DND-41 (cell line): ENCODE measurements at regions not wholly inside any gene's neighbourhood (a gene's known extent, or its start where the extent isn't known, plus 50 kb on each side); places are given as distances from the start of the nearest gene placed in this dataset.
"Not testable (repeated sequence)": the region's sequence is repeated elsewhere in the genome, so short reads cannot be mapped to it uniquely, and the experiment has no call there.

Experiments used
- ATAC-seq: fragments of 200-7000 bp; cut with Tn5 transposase; 3 replicates; pipeline ENCODE4 v1.9.1; 2021; ENCODE audit warnings: low read depth; ENCODE audit not compliant: insufficient read depth
- DNase-seq: peaks from one replicate; pipeline ENCODE4 v3.0.0-alpha.2; 2020
- H2AFZ ChIP-seq: 2 replicates; pipeline ENCODE4 v1.6.0; 2012; ENCODE audit warnings: low read depth, low read length
- H3K27ac ChIP-seq: 2 replicates; pipeline ENCODE4 v1.5.1; 2012; ENCODE audit warnings: low read length, inconsistent platforms
- H3K27me3 ChIP-seq: fragments of 200-600 bp; sonication (generic); 2 replicates; pipeline ENCODE4 v1.6.0; 2012; ENCODE audit warnings: low read length, mild to moderate bottlenecking, inconsistent platforms; ENCODE audit not compliant: insufficient read depth, poor library complexity
- H3K36me3 ChIP-seq: 2 replicates; pipeline ENCODE4 v1.5.1; 2012; ENCODE audit warnings: low read length, inconsistent platforms; ENCODE audit not compliant: insufficient read depth
- H3K4me1 ChIP-seq: 2 replicates; pipeline ENCODE4 v1.5.1; 2012; ENCODE audit warnings: mild to moderate bottlenecking, low read length; ENCODE audit not compliant: insufficient read depth
- H3K4me2 ChIP-seq: 2 replicates; pipeline ENCODE4 v1.6.0; 2012; ENCODE audit warnings: mild to moderate bottlenecking, moderate library complexity, low read length, inconsistent platforms; ENCODE audit not compliant: insufficient read depth
- H3K4me3 ChIP-seq, 2 experiments: fragments of 200-600 bp in 1 of 2; shearing (Covaris generic) in 1 of 2; 2 replicates each; pipeline ENCODE4 v1.5.1; 2012 to 2016; ENCODE audit warnings: inconsistent platforms in 2 of 2, low read length in 2 of 2, mild to moderate bottlenecking in 2 of 2, low read depth in 1 of 2, moderate library complexity in 1 of 2
- H3K79me2 ChIP-seq: 2 replicates; pipeline ENCODE4 v1.6.0; 2012; ENCODE audit warnings: low read length, inconsistent platforms; ENCODE audit not compliant: insufficient read depth
- H3K9ac ChIP-seq: 2 replicates; pipeline ENCODE4 v1.6.0; 2012; ENCODE audit warnings: low read depth, mild to moderate bottlenecking, inconsistent platforms, low read length, moderate library complexity
- H3K9me3 ChIP-seq: 2 replicates; pipeline ENCODE4 v1.5.1; 2012; ENCODE audit warnings: low read length, moderate library complexity, mild to moderate bottlenecking, inconsistent platforms; ENCODE audit not compliant: insufficient read depth, severe bottlenecking
- H4K20me1 ChIP-seq: 2 replicates; pipeline ENCODE4 v1.6.0; 2012; ENCODE audit warnings: low read length; ENCODE audit not compliant: insufficient read depth
- EZH2 ChIP-seq: IDR thresholded peaks from 3 replicates; pipeline ENCODE4 v1.6.1; 2012; ENCODE audit warnings: borderline replicate concordance, low read depth, mild to moderate bottlenecking, moderate library complexity, low read length, inconsistent platforms; ENCODE audit not compliant: severe bottlenecking
- TF ChIP-seq, protein P1 (sequence below): IDR thresholded peaks from 2 replicates; pipeline ENCODE4 v1.5.1; 2012; ENCODE audit warnings: borderline replicate concordance, low read length, moderate library complexity, mild to moderate bottlenecking; ENCODE audit not compliant: poor library complexity, severe bottlenecking; ENCODE audit errors: extremely low read depth

GRCh38 chr5:154590093-154590724 lies 112.2 kb upstream of the HAND1 start:
- Histone ChIP-seq H3K9me3 (no peaks in the 10 kb centered on the region), H3K27ac (no peak overlapping the region), H3K4me2 (no peak overlapping the region), H3K9ac (no peak overlapping the region), H3K36me3 (no peaks in the 10 kb centered on the region), H3K4me1 (no peaks in the 10 kb centered on the region), H2AFZ (no peak overlapping the region), H3K27me3 (peaks cover 7% of the 10 kb centered on the region), H3K79me2 (no peaks in the 10 kb centered on the region), H3K4me3 (no peak overlapping the region), H4K20me1 (no peaks in the 10 kb centered on the region)
- DNase-seq: no peak
- no peak for ATAC-seq
- TF ChIP-seq EZH2: no peak
- TF ChIP-seq, protein P1, sequence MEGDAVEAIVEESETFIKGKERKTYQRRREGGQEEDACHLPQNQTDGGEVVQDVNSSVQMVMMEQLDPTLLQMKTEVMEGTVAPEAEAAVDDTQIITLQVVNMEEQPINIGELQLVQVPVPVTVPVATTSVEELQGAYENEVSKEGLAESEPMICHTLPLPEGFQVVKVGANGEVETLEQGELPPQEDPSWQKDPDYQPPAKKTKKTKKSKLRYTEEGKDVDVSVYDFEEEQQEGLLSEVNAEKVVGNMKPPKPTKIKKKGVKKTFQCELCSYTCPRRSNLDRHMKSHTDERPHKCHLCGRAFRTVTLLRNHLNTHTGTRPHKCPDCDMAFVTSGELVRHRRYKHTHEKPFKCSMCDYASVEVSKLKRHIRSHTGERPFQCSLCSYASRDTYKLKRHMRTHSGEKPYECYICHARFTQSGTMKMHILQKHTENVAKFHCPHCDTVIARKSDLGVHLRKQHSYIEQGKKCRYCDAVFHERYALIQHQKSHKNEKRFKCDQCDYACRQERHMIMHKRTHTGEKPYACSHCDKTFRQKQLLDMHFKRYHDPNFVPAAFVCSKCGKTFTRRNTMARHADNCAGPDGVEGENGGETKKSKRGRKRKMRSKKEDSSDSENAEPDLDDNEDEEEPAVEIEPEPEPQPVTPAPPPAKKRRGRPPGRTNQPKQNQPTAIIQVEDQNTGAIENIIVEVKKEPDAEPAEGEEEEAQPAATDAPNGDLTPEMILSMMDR: no peak

DNA sequence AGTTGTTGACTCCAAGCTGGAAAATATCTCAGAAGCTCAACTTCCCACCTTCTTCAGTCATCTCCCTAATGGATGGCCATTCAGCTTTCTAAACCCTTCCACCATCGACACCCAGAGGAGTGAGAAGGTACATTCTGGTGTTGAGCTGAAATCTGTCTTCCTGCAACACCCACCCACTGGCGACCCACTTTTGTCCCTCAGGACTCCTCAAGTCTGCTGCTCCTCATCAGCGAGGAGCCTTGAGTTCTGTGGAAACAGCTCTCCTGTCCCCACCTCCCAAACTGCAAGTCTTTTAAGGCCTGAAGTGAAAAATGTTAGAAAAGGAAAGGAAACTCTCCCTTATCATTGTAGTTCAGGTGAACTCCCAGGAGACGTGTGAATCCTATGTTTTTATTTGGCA lies 111.5 kb upstream of the HAND1 start:
- no peak for ATAC-seq
- Histone ChIP-seq H3K9me3 (no peaks in the 10 kb centered on the region), H3K4me3 (no peak overlapping the region), H2AFZ (no peak overlapping the region), H3K27me3 (peaks cover 12% of the 10 kb centered on the region), H3K4me1 (no peaks in the 10 kb centered on the region), H3K4me2 (no peak overlapping the region), H3K79me2 (no peaks in the 10 kb centered on the region), H3K36me3 (no peaks in the 10 kb centered on the region), H4K20me1 (no peaks in the 10 kb centered on the region), H3K27ac (no peak overlapping the region), H3K9ac (no peak overlapping the region)
- no peak for DNase-seq
- TF ChIP-seq, protein P1: no peak
- no peak for TF ChIP-seq EZH2

DNA sequence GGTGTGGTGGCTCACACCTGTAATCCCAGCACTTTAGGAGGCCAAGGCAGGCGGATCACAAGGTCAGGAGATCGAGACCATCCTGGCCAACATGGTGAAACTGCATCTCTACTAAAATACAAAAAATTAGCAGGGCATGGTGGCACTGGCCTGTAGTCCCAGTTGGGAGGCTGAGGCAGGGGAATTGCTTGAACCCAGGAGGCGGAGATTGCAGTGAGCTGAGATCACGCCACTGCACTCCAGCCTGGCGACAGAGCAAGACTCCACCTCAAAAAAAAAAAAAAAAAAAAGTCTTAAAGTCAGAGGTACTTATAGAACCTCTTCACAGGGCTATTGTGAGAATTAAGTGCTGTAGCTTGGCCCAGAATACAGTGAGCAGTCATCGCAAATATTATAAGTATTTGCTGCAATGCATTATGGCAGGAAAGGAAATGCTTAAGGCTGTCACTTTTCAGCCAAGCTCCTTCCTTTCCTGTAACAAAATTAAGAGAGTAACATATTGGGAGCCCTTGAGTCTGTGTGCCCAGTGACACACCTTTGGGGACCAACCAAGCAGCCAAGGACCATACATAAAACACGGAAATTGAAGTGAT lies 110.9 kb upstream of the HAND1 start:
- H3K9me3 ChIP-seq, H4K20me1 ChIP-seq, ATAC-seq, H3K4me2 ChIP-seq, H3K4me1 ChIP-seq, DNase-seq, H3K4me3 ChIP-seq, H2AFZ ChIP-seq, H3K9ac ChIP-seq, H3K79me2 ChIP-seq, H3K27ac ChIP-seq, H3K36me3 ChIP-seq: not testable (repeated sequence)
- peaks cover 12% of the 10 kb centered on the region for H3K27me3 ChIP-seq

GRCh38 chr5:154588091-154588774 lies 110.2 kb upstream of the HAND1 start:
- no peaks in the 10 kb centered on the region for H3K36me3 ChIP-seq
- DNase-seq: no peak
- no peak overlapping the region for H3K9ac ChIP-seq
- no peaks in the 10 kb centered on the region for H4K20me1 ChIP-seq
- H3K4me2 ChIP-seq: no peak overlapping the region
- TF ChIP-seq, protein P1: no peak
- TF ChIP-seq EZH2: no peak
- no peaks in the 10 kb centered on the region for H3K79me2 ChIP-seq
- ATAC-seq: no peak
- no peak overlapping the region for H2AFZ ChIP-seq
- no peaks in the 10 kb centered on the region for H3K4me1 ChIP-seq
- no peaks in the 10 kb centered on the region for H3K9me3 ChIP-seq
- no peak overlapping the region for H3K27ac ChIP-seq
- H3K4me3 ChIP-seq: no peak overlapping the region
- peaks cover 12% of the 10 kb centered on the region for H3K27me3 ChIP-seq
